ENCODE measurements at regions not wholly inside any gene's neighbourhood (a gene's known extent, or its start where the extent isn't known, plus 50 kb on each side); places are given as distances from the start of the nearest gene placed in this dataset.

DNA sequence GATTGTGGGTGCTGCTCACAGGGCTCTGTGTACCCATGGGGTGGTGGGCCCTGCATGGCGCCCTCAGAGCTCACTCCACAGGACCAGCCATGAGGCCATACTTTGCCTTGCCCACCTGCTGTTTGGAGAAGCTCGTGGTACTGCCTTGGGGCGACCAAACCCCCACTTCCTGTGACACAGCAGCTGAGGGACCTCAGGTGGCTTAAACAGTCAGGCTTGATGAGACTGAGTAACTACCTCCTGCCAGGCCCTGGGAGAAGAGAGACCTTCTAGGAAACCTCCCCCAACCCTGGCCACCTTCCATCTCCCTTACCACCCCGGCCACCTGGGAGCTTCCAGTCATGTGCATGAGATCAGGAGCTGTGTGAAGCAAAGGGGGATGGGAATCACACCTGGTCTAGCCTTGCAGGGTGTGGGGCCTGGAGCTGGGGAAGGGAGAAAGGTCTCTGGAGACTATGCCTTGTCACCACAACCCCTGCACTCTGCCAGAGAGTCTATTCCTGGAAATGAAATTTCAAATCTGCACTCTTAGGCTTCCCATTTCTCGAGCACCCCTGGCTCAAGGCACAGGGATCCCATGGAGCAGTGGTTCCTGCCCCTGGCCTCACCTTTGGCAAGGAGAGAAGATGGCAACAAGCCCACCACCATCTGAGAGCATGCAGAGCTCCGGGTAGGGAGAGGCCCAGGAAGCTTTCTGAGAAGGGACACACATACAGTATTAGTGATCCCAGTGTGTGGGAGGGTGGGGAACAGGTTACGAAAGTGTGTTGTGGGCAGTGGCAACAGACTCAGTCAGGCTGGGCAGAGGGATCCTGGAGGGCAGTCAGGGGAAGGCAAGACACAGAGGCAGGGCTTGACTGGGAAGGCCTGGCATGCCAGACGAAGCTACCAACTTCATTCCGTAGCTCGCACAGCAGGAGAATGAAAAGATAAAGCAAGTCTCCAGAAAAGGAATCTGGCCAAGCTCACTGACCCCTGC is 125.0 kb downstream of the URI1 start:
- TF ChIP-seq GATA3 (IDR thresholded peaks at IDR 0.05; ENCODE audit: low read depth, low read length) (no peak), GATA2 (IDR thresholded peaks at IDR 0.05; ENCODE audit: low read depth, low read length) (no peak)

DNA sequence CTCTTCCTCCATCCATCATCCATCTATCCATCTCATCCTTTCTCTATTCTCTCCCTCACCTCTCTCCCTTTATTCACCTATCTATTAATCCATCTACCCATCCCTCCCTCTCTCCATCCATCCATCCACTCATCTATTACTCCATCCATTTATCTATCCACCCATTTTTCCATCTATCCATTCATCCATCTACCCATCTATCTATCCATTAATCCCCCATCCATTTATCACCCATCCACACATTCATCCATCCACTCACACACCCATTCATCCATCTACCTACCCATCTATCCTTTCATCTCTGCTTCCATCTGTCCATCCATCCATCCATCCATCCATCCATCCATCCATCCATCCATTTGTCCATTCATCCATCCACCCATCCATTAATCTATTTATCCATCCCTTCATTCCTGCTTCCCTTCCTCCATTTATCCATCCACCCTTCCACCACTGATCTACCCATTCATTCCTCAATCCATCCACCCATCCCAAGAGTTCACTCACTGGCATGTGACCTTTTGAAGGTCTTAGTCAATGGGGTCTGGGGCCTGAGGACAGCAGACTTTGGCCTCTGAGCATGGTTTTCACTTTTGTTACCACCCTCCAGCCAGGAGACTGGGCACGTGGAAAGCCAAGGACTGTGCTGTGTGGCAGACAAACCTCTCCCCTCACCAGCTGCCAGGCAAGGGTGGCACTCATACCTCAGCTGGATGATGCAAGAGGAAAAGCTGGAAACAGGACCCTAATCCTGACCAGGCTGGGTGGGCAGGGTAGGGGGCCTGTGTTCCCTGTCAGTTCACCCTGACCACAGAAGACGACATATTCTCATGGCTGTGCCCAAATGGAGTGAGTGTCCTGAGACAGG is 126.7 kb downstream of the URI1 start:
- no peak for TF ChIP-seq GATA3 (IDR thresholded peaks at IDR 0.05; ENCODE audit: low read depth, low read length)
- TF ChIP-seq GATA2 (IDR thresholded peaks at IDR 0.05; ENCODE audit: low read depth, low read length), result no peak

DNA sequence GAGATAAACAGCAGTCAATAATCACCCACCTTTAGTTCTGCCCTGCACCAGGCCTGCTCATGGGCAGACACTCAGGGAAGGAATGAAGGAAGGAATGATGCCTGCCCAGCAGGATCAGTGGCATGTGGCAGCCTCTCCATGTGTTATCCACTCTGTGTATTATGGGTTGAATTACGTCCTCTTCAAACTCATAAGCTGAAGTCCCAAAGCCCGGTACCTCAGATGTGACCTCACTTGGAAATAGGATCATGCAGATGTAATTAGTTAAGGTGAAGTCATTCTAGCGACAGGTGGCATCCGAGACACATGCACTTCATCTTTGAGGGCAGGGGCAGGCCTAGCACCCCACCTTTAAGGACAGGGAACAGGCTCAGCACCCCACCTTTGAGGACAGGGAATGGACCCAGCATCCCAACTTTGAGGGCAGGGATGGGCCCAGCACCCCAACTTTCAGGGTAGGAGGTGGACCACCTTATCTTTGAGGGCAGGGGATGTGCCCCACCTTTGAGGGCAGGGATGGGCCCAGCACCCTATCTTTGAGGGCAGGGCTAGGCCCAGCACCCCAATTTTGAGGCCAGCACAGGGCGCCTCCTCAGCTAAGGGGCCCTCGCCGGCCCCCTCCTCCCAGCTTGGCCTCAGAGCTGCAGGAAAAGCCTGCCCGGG is 127.6 kb downstream of the URI1 start:
- TF ChIP-seq GATA2 (IDR thresholded peaks at IDR 0.05; ENCODE audit: low read depth, low read length), result no peak
- TF ChIP-seq GATA3 (IDR thresholded peaks at IDR 0.05; ENCODE audit: low read depth, low read length), result no peak

DNA sequence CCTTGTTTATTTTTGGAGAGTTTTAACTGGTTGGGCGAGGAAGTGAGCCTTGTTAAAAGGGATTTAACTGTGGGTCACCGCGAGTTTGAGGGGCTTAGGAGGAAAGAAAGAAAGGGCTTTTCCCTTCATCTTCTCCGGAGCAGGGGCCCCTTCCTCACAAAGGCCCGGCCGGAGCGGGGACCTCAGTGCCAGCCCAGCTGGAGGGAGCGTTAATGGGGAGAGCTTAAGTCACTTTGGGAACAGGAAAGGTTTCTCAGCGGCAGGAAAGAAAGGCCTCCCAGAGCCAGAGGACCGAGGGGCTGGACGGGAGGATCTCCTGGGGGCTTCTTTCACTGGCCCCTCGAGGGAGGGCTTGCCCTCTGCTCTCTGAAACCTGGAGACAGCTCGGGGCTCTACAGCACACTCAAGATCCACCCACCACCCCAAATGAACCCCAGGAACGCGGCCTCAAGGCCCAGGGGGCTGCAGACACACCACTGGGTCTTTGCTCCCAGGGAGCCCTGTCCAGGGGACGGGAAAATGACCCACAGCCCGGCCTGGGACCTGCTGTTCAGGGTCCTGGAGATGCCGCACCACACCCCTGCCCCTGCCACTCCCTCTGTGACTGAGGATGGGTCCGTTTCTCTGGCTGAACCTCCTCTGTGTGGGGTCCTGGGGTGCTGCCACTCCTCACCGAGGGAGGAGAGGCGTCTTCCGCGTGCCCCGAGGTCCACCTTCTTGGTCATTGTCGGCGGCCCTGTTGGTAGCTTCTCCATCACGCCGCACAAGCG is 128.3 kb downstream of the URI1 start:
- TF ChIP-seq GATA3 (IDR thresholded peaks at IDR 0.05; ENCODE audit: low read depth, low read length), result no peak
- TF ChIP-seq GATA2 (IDR thresholded peaks at IDR 0.05; ENCODE audit: low read depth, low read length), result no peak

DNA sequence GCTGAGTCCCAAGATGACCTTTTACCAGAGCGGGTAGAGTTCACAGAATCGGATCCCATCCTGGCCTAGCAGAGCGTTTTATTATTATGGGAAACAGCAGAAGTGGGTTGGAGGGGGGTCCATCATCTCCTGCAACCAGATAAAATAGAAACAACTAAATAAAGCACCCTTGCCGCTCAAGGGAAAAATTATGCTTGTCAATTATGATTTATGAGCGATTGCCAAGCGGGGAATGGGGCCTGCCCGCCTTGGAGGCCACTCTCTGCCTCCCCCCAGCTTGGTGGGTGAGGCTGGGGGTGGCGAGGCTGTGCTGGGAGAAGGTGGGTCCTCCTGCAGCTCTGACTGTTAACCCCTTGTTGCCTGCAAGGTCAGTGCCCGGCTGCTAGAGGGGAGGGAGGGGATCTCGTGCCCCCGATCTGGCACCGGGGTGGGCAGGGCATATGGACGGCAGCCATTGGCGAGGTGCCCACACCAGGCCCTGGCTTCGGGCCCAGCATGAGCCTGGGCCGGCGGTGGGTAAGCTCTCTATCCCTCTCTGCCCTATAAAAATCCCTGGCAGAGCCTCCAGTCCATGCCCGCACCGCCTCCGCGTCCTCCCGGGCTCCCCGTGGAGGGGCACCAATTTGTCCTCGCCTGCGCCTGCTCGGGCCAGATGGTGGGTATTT is 129.1 kb downstream of the URI1 start:
- TF ChIP-seq GATA3 (IDR thresholded peaks at IDR 0.05; ENCODE audit: low read depth, low read length), result no peak
- no peak for TF ChIP-seq GATA2 (IDR thresholded peaks at IDR 0.05; ENCODE audit: low read depth, low read length)

DNA sequence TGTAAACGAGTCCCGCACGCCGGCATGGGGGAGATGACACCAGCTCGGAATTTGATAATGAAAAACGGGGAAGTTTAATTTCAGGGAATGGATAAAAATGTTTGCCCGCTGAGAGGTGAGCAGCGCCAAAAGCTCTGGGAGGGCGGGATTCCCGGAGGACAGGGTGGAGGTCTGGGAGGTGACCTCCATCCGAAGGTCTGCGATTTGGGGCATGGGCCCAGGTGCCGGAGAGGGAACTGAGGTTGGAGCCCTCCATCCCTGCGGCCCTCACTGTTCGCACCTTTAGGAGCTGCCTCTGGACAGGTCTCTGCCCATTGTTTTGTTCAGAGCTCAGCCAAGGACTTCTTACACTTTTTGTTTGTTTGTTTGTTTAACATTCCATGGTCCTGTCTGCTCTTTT is 129.8 kb downstream of the URI1 start:
- TF ChIP-seq GATA2 (IDR thresholded peaks at IDR 0.05; ENCODE audit: low read depth, low read length) (no peak), GATA3 (IDR thresholded peaks at IDR 0.05; ENCODE audit: low read depth, low read length) (no peak)

DNA sequence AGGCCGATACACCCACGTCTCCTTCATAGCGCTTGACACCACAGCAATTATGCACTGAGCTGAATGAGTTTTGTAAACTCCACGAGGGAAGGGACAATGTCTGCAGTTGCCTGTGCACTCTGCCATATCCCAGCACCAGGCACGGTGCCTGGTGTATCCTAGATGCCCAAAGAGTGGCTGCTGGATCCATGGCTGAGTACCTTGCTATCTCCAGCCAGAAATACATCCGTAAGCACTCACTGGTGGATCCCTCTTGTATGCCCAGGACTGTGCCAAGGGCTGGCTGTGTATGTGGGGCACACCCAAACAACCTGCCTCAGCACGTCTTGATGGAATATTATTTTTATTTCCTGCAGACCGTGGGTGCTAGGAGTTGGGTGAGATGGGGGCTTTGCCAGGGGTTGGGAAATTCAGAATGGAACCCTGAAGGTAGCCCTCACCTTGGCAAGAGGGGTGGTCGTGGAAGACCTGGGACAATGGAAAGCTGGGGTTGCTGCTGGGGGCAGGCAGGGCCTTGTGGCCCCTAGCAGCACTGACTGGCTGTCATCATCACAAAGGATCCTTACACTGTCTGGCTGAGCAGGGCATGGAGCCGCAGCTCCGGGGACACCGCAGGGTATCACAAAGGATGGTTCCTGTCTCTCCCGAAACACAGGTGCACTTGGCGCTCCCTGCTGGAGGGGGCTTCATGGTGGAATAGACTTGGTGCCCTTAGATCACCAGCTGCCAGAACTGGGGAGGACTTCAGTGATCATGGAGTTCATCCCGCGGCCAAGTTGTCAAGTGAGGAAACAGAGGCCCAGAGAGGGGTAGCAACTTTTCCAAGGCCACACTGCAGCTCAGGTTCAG is 131.3 kb downstream of the URI1 start:
- TF ChIP-seq GATA2 (IDR thresholded peaks at IDR 0.05; ENCODE audit: low read depth, low read length) (no peak), GATA3 (IDR thresholded peaks at IDR 0.05; ENCODE audit: low read depth, low read length) (no peak)

DNA sequence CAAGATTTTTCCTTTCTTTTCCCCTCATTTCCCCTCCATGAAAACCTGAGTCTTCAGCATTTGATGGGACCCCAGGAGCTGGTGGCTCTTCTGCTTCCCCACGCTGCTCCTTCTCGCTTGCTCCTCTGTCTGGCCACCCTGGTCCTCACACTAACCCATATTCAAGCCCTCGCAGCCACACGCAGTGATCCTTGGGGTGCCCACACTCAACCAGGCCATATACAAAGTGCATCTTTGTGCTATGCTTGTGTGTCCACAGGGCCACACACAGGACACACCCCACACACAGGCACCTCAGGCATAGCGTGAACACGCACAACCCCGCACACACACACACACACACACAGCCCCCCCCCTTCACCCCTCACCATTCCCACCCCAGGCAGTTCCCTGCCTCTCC is 132.1 kb downstream of the URI1 start:
- TF ChIP-seq GATA2 (IDR thresholded peaks at IDR 0.05; ENCODE audit: low read depth, low read length), result no peak
- no peak for TF ChIP-seq GATA3 (IDR thresholded peaks at IDR 0.05; ENCODE audit: low read depth, low read length)

DNA sequence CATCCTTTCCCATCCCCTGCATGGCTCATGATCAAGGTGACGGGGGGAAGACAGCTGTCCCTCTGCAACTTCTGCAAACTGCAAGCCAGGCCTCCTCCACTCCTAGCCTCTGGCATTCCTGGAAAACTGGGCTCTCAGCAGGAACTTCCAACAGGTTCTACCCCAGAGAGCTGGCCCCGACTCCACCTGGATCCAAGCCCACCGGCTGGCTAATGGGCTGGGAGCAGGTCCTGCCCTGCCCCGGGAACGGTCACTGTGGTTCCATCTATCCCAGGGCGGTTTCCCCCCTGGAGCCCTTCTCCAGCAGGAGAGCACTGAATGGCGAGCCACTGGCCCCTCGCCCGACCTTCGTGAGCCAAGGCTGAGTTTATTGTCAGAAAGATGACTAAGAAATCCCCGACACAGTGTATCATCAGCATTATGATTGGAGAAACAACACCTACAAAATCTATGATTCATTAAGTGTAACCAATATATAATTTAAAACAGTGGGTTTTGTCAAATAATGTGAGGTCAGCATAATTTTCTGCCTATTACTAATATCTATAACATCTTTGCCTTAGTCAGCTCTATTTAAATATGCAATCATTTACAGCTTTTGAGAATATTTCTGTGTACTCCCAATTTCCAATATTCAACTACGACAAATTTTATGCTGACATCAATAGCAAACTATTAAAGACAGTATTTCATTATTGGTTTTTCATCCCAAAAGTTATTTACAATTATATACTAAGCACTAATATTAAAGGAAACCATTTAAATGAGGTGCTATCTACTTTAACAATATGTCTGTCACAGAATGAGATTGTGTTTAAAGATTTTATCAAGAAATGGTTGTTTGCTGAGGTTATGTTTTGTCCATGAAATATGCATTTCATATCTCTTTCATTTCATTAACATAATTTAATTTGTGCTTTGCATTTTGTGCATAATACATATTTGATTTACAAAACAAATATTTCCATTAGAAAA is 133.0 kb downstream of the URI1 start:
- no peak for TF ChIP-seq GATA3 (IDR thresholded peaks at IDR 0.05; ENCODE audit: low read depth, low read length)
- no peak for TF ChIP-seq GATA2 (IDR thresholded peaks at IDR 0.05; ENCODE audit: low read depth, low read length)

DNA sequence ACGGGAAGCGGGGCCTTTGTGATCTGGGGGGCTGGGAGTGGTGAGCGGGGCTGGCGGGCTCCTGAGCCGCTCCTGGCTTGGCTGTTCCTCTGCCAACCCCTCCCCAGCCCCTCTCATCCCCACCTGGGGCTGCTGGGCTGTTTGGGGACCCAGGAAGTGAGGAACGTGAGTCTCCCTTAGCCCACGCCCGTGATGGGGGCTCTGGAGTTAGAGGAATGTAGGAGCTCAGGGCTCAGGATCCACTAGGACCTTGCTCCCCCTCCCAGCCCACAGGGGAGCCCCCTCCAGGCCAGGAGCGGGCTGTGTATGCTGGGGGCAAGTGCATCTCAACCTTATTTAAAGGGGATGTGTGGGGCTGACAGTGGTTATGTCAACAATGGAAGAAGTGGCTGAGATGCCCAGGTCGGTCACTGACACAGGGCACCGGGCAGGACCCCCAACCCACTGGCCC is 134.1 kb downstream of the URI1 start:
- TF ChIP-seq GATA3 (IDR thresholded peaks at IDR 0.05; ENCODE audit: low read depth, low read length) (no peak), GATA2 (IDR thresholded peaks at IDR 0.05; ENCODE audit: low read depth, low read length) (no peak)

All from SH-SY5Y (cell line).